Vagina (tissue), 2 donors: ENCODE measurements at regions not wholly inside any gene's neighbourhood (a gene's known extent, or its start where the extent isn't known, plus 50 kb on each side); places are given as distances from the start of the nearest gene placed in this dataset.

Source experiments
- CTCF ChIP-seq, 3 experiments: fragments of 450-650 bp in 2 of 3; fragments of 200-600 bp in 1 of 3; sonication (generic) in 1 of 3; IDR thresholded peaks; one replicate each; pipeline ENCODE4 v1.5.1; 2017 to 2019; ENCODE audit warnings: antibody characterized with exemption in 3 of 3, mild to moderate bottlenecking in 2 of 3, moderate library complexity in 2 of 3
- POLR2A ChIP-seq, 2 donors: fragments of 450-650 bp; IDR thresholded peaks; one replicate each; pipeline ENCODE4 v1.6.1; 2017; ENCODE audit warnings: antibody characterized with exemption in 2 of 2, mild to moderate bottlenecking in 2 of 2, moderate library complexity in 2 of 2
- POLR2AphosphoS5 ChIP-seq, 2 donors: sonication (generic); formaldehyde crosslinking; IDR thresholded peaks; one replicate each; pipeline ENCODE4 v1.9.0; 2017; ENCODE audit warnings: antibody characterized with exemption in 2 of 2, mild to moderate bottlenecking in 2 of 2, low read depth in 1 of 2; ENCODE audit not compliant: insufficient read depth in 1 of 2

GRCh38 chr14:87254331-87254874 lies 738.6 kb downstream of the GALC start:
- TF ChIP-seq CTCF (IDR thresholded peaks at IDR 0.05), result no peak
- no peak for TF ChIP-seq POLR2AphosphoS5 (IDR thresholded peaks at IDR 0.05; ENCODE audit: insufficient read depth in 1 of 2, low read depth in 1 of 2)
- no peak for TF ChIP-seq POLR2A (IDR thresholded peaks at IDR 0.05)
